ENCODE measurements at regions not wholly inside any gene's neighbourhood (a gene's known extent, or its start where the extent isn't known, plus 50 kb on each side); places are given as distances from the start of the nearest gene placed in this dataset.

DNA sequence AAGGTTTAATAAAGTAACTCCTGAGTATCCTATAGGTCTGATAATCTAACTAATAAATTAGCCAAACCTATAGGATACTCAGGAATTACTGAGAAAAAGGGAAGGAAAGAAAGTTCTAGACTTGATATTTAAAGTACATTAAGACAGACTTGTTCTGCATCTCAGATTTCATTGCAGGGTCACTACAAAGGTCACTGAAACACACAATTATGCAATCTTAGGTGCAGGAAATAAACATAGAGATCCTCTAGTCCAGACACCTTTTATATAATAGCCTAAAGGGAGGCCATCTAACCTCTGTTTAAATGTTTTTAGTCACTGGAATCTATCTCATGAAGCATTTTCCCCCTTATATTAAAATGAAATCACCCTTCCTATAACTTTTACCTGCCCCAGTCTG lies 1215.7 kb downstream of the MAT2B start:
- no peaks in the 10 kb centered on the region for H3K36me3 ChIP-seq (ENCODE audit: control insufficient read depth in 2 of 2, extremely low read depth in 1 of 2, insufficient read depth in 2 of 2, low read length in 2 of 2)
- H2AFZ ChIP-seq (ENCODE audit: control insufficient read depth, low read length) = no peak overlapping the region
- H3K79me2 ChIP-seq (ENCODE audit: control insufficient read depth, insufficient read depth, low read length) = no peaks in the 10 kb centered on the region
- H3K4me2 ChIP-seq (ENCODE audit: control insufficient read depth, extremely low read depth, insufficient read depth, low read depth, low read length) = no peak overlapping the region
- H3K4me1 ChIP-seq (ENCODE audit: control insufficient read depth, extremely low read depth, insufficient read depth, low read length) = no peaks in the 10 kb centered on the region
- no peak overlapping the region for H3K27ac ChIP-seq (ENCODE audit: control insufficient read depth, insufficient read depth, low read length)
- TF ChIP-seq, protein P1, sequence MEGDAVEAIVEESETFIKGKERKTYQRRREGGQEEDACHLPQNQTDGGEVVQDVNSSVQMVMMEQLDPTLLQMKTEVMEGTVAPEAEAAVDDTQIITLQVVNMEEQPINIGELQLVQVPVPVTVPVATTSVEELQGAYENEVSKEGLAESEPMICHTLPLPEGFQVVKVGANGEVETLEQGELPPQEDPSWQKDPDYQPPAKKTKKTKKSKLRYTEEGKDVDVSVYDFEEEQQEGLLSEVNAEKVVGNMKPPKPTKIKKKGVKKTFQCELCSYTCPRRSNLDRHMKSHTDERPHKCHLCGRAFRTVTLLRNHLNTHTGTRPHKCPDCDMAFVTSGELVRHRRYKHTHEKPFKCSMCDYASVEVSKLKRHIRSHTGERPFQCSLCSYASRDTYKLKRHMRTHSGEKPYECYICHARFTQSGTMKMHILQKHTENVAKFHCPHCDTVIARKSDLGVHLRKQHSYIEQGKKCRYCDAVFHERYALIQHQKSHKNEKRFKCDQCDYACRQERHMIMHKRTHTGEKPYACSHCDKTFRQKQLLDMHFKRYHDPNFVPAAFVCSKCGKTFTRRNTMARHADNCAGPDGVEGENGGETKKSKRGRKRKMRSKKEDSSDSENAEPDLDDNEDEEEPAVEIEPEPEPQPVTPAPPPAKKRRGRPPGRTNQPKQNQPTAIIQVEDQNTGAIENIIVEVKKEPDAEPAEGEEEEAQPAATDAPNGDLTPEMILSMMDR (optimal IDR thresholded peaks at IDR 0.05 in 1 of 3, IDR thresholded peaks at IDR 0.05 in 1 of 3, conservative IDR thresholded peaks at IDR 0.05 in 1 of 3; ENCODE audit: extremely low read depth in 1 of 3, insufficient read depth in 2 of 3, low read length in 3 of 3) = no peak
- TF ChIP-seq EZH2 (IDR thresholded peaks at IDR 0.05; ENCODE audit: low read length) = no peak
- no peaks in the 10 kb centered on the region for H3K9me3 ChIP-seq (ENCODE audit: control insufficient read depth, low read depth, low read length)
- no peak overlapping the region for H3K4me3 ChIP-seq (ENCODE audit: control insufficient read depth in 2 of 3, extremely low read depth in 1 of 3, insufficient read depth in 2 of 3, low read depth in 1 of 3, low read length in 3 of 3)
- no peak for DNase-seq (ENCODE audit: low read depth, low spot score)
- dilution Hi-C loops (cut with MboI; ENCODE audit: extremely low pct_ligation_motif_present, low sequenced_read_pairs) = no loop called here
- H4K20me1 ChIP-seq (ENCODE audit: control insufficient read depth, extremely low read depth, insufficient read depth, low read length) = no peaks in the 10 kb centered on the region
- H3K9ac ChIP-seq (ENCODE audit: control insufficient read depth, extremely low read depth, insufficient read depth, low read length) = no peak overlapping the region
- H3K27me3 ChIP-seq (ENCODE audit: control insufficient read depth, extremely low read depth, insufficient read depth, low read length) = no peaks in the 10 kb centered on the region
- no peak for FAIRE-seq
- no peaks in the 10 kb centered on the region for H3K9me1 ChIP-seq (ENCODE audit: control insufficient read depth, extremely low read depth, insufficient read depth, low read length)

DNA sequence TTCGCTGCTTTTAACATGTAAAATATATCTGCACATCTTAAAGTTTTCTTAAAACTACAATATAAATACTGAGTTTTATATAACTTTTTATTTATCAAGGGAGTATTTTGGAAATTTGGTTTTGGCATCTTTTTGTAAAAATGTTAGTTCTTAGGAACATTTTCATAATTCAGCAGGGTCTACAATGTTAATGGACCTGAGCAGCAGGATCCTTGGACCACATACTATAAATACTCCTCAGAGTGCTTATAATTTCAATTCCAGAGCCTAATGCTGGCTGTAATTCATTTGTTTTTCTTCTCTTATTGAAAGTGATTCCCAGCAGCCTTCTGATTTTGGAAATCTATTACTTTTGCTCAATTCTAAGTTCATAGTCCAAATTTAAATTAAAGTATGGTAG lies 1216.2 kb downstream of the MAT2B start:
- Histone ChIP-seq H3K4me3 (ENCODE audit: control insufficient read depth in 2 of 3, extremely low read depth in 1 of 3, insufficient read depth in 2 of 3, low read depth in 1 of 3, low read length in 3 of 3) (no peak overlapping the region), H3K4me2 (ENCODE audit: control insufficient read depth, extremely low read depth, insufficient read depth, low read depth, low read length) (no peak overlapping the region), H3K27ac (ENCODE audit: control insufficient read depth, insufficient read depth, low read length) (no peak overlapping the region), H3K9ac (ENCODE audit: control insufficient read depth, extremely low read depth, insufficient read depth, low read length) (no peak overlapping the region), H3K9me1 (ENCODE audit: control insufficient read depth, extremely low read depth, insufficient read depth, low read length) (no peaks in the 10 kb centered on the region), H3K79me2 (ENCODE audit: control insufficient read depth, insufficient read depth, low read length) (no peaks in the 10 kb centered on the region), H2AFZ (ENCODE audit: control insufficient read depth, low read length) (no peak overlapping the region), H3K4me1 (ENCODE audit: control insufficient read depth, extremely low read depth, insufficient read depth, low read length) (no peaks in the 10 kb centered on the region), H4K20me1 (ENCODE audit: control insufficient read depth, extremely low read depth, insufficient read depth, low read length) (no peaks in the 10 kb centered on the region), H3K36me3 (ENCODE audit: control insufficient read depth in 2 of 2, extremely low read depth in 1 of 2, insufficient read depth in 2 of 2, low read length in 2 of 2) (no peaks in the 10 kb centered on the region), H3K27me3 (ENCODE audit: control insufficient read depth, extremely low read depth, insufficient read depth, low read length) (no peaks in the 10 kb centered on the region), H3K9me3 (ENCODE audit: control insufficient read depth, low read depth, low read length) (no peaks in the 10 kb centered on the region)
- dilution Hi-C loops (cut with MboI; ENCODE audit: extremely low pct_ligation_motif_present, low sequenced_read_pairs) = no loop called here
- no peak for FAIRE-seq
- no peak for DNase-seq (ENCODE audit: low read depth, low spot score)
- TF ChIP-seq EZH2 (IDR thresholded peaks at IDR 0.05; ENCODE audit: low read length) = no peak
- TF ChIP-seq, protein P1 (optimal IDR thresholded peaks at IDR 0.05 in 1 of 3, IDR thresholded peaks at IDR 0.05 in 1 of 3, conservative IDR thresholded peaks at IDR 0.05 in 1 of 3; ENCODE audit: extremely low read depth in 1 of 3, insufficient read depth in 2 of 3, low read length in 3 of 3) = no peak

Measured in keratinocyte (primary cell).